ENCODE measurements at regions not wholly inside any gene's neighbourhood (a gene's known extent, or its start where the extent isn't known, plus 50 kb on each side); places are given as distances from the start of the nearest gene placed in this dataset.
"Not testable (repeated sequence)": the region's sequence is repeated elsewhere in the genome, so short reads cannot be mapped to it uniquely, and the experiment has no call there.

DNA sequence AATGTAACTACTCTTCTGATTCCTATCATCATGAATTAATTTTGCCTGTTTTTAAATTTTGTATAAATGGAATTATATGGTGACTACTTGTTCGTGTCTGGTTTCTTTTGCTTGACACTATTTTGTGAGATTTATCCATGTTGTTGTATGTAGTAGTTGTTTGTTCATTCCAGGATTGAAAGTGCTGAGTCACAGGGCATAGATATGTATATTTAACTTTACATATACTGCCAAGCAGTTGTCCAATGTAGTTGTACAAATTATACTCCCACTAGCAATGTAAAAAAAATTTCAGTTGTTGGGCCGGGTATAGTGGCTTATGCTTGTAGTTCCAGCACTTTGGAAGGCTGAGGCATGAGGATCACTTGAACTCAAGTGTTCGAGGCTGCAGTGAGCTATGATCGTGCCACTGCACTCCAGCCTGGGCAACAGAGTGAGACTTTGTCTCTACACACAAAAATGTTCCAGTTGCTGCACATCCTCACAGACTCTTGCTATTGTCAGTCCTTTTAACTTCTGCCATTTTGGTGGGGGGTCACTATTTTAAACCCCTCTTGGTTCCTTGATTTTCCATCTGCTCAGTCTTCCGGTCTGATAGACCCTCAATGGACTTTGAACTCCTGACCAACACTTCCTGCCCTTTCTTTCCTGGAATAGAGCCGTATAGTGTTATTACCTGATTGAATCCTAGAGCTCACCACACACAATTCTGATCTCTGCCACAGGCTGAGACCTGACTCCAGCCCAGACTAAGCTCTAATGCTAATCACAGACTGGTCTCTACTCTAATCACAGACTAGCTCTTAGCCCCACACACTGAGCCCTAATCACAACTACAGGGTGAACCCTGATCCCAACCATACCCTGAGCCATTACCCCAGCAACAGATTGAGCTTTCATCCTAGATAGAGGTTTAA is 69.3 kb upstream of the MELK start:
- Histone ChIP-seq H3K4me2 (ENCODE audit: low read depth, low read length, poor library complexity, severe bottlenecking) (no peak overlapping the region), H3K27me3 (ENCODE audit: insufficient read depth, low read length, poor library complexity, severe bottlenecking) (no peaks in the 10 kb centered on the region), H2AFZ (ENCODE audit: low read length) (peak overlapping the region; percentile 55), H3K4me1 (ENCODE audit: insufficient read depth, low read length, poor library complexity, severe bottlenecking) (peaks cover 10% of the 10 kb centered on the region), H3K9me2 (replicated peaks; ENCODE audit: low read depth, low read length) (no peaks in the 10 kb centered on the region), H3K9me3 (ENCODE audit: insufficient read depth, low read depth, low read length) (no peaks in the 10 kb centered on the region), H3K9ac (ENCODE audit: low read depth, low read length, poor library complexity, severe bottlenecking) (no peak overlapping the region), H3K36me3 (ENCODE audit: insufficient read depth, low read length) (no peaks in the 10 kb centered on the region), H3F3A (ENCODE audit: low read depth) (no peaks in the 10 kb centered on the region), H3K79me2 (ENCODE audit: insufficient read depth, low read length) (no peaks in the 10 kb centered on the region), H4K20me1 (ENCODE audit: insufficient read depth, low read length, poor library complexity, severe bottlenecking) (no peaks in the 10 kb centered on the region), H3K4me3 (ENCODE audit: low read length, poor library complexity, severe bottlenecking) (no peak overlapping the region)
- TF ChIP-seq EZH2phosphoT487 (IDR thresholded peaks at IDR 0.05; ENCODE audit: borderline replicate concordance), result no peak
- TF ChIP-seq, protein P1, sequence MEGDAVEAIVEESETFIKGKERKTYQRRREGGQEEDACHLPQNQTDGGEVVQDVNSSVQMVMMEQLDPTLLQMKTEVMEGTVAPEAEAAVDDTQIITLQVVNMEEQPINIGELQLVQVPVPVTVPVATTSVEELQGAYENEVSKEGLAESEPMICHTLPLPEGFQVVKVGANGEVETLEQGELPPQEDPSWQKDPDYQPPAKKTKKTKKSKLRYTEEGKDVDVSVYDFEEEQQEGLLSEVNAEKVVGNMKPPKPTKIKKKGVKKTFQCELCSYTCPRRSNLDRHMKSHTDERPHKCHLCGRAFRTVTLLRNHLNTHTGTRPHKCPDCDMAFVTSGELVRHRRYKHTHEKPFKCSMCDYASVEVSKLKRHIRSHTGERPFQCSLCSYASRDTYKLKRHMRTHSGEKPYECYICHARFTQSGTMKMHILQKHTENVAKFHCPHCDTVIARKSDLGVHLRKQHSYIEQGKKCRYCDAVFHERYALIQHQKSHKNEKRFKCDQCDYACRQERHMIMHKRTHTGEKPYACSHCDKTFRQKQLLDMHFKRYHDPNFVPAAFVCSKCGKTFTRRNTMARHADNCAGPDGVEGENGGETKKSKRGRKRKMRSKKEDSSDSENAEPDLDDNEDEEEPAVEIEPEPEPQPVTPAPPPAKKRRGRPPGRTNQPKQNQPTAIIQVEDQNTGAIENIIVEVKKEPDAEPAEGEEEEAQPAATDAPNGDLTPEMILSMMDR (conservative IDR thresholded peaks at IDR 0.05; ENCODE audit: low read length), result no peak

DNA sequence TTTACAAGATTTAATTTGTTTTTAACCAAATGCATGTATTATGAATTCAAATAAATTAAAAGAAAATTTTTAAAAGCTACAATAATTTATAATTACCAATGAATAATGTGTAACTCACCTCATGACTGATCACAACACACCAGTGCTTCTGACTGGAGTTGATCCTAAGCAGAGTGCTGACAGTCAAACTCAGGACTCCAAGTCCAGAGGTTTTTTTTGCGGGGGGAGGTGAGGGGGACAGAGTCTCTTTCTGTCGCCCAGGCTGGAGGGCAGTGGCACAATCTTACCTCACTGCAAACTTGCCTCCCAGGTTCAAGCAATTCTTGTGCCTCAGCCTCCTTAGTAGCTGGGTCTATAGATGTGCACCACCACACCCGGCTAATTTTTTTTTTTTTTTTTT is 71.0 kb upstream of the MELK start:
- Histone ChIP-seq H3F3A (ENCODE audit: low read depth) (no peaks in the 10 kb centered on the region), H3K9me2 (replicated peaks; ENCODE audit: low read depth, low read length) (no peaks in the 10 kb centered on the region), H3K4me1 (ENCODE audit: insufficient read depth, low read length, poor library complexity, severe bottlenecking) (peaks cover 10% of the 10 kb centered on the region), H4K20me1 (ENCODE audit: insufficient read depth, low read length, poor library complexity, severe bottlenecking) (no peaks in the 10 kb centered on the region), H2AFZ (ENCODE audit: low read length) (no peak overlapping the region), H3K9ac (ENCODE audit: low read depth, low read length, poor library complexity, severe bottlenecking) (no peak overlapping the region), H3K4me3 (ENCODE audit: low read length, poor library complexity, severe bottlenecking) (no peak overlapping the region), H3K79me2 (ENCODE audit: insufficient read depth, low read length) (no peaks in the 10 kb centered on the region), H3K4me2 (ENCODE audit: low read depth, low read length, poor library complexity, severe bottlenecking) (no peak overlapping the region), H3K36me3 (ENCODE audit: insufficient read depth, low read length) (no peaks in the 10 kb centered on the region), H3K27me3 (ENCODE audit: insufficient read depth, low read length, poor library complexity, severe bottlenecking) (no peaks in the 10 kb centered on the region), H3K9me3 (ENCODE audit: insufficient read depth, low read depth, low read length) (no peaks in the 10 kb centered on the region)
- TF ChIP-seq, protein P1 (conservative IDR thresholded peaks at IDR 0.05; ENCODE audit: low read length), result no peak
- no peak for TF ChIP-seq EZH2phosphoT487 (IDR thresholded peaks at IDR 0.05; ENCODE audit: borderline replicate concordance)

DNA sequence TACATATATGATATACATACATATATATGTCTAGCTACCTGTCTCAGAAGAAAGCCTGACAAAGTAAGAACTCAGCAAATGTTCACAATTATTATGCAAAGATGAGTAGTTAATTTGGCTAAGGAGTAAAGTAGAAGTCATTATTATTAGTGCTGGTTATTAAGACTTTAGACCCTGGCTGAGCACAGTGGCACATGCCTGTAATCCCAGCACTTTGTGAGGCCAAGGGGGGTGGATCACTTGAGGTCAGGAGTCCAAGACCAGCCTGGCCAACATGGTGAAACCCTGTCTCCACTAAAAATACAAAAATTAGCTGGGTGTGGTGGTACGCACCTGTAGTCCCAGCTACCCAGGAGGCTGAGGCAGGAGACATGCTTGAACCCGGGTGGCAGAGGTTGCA is 71.8 kb upstream of the MELK start:
- H3K27me3 ChIP-seq (ENCODE audit: insufficient read depth, low read length, poor library complexity, severe bottlenecking); H3K9me2 ChIP-seq (replicated peaks; ENCODE audit: low read depth, low read length); H3K79me2 ChIP-seq (ENCODE audit: insufficient read depth, low read length); H3F3A ChIP-seq (ENCODE audit: low read depth); H3K4me2 ChIP-seq (ENCODE audit: low read depth, low read length, poor library complexity, severe bottlenecking); H3K4me3 ChIP-seq (ENCODE audit: low read length, poor library complexity, severe bottlenecking); H3K9me3 ChIP-seq (ENCODE audit: insufficient read depth, low read depth, low read length); H3K36me3 ChIP-seq (ENCODE audit: insufficient read depth, low read length); H3K9ac ChIP-seq (ENCODE audit: low read depth, low read length, poor library complexity, severe bottlenecking); H4K20me1 ChIP-seq (ENCODE audit: insufficient read depth, low read length, poor library complexity, severe bottlenecking); H2AFZ ChIP-seq (ENCODE audit: low read length): not testable (repeated sequence)
- peaks cover 12% of the 10 kb centered on the region for H3K4me1 ChIP-seq (ENCODE audit: insufficient read depth, low read length, poor library complexity, severe bottlenecking)
